SK-N-MC (cell line): ENCODE measurements at regions not wholly inside any gene's neighbourhood (a gene's known extent, or its start where the extent isn't known, plus 50 kb on each side); places are given as distances from the start of the nearest gene placed in this dataset.
A peak's percentile ranks its signal among the peaks of the same experiment; 100 is the strongest.
"Not testable (repeated sequence)": the region's sequence is repeated elsewhere in the genome, so short reads cannot be mapped to it uniquely, and the experiment has no call there.

Experiments
- DNase-seq: peaks from one replicate; pipeline ENCODE4 v3.0.0-alpha.2; 2011; ENCODE audit warnings: low read depth, low spot score
- H3K27ac ChIP-seq: fragments of 200-600 bp; sonication (generic); 2 replicates; pipeline ENCODE4 v1.5.1; 2016; ENCODE audit warnings: mixed run types
- H3K36me3 ChIP-seq: fragments of 200-600 bp; sonication (generic); 2 replicates; pipeline ENCODE4 v1.6.1; 2017; ENCODE audit warnings: antibody characterized with exemption, low read length, mixed read lengths; ENCODE audit not compliant: insufficient read depth
- H3K4me3 ChIP-seq: fragments of 200-600 bp; sonication (generic); 2 replicates; pipeline ENCODE4 v1.5.1; 2016
- H3K9ac ChIP-seq: fragments of 200-600 bp; sonication (generic); 2 replicates; pipeline ENCODE4 v1.8.0; 2017; ENCODE audit warnings: mixed run types, mixed read lengths; ENCODE audit not compliant: insufficient read length
- H3K9me3 ChIP-seq: fragments of 200-600 bp; sonication (generic); 2 replicates; pipeline ENCODE4 v1.6.1; 2017; ENCODE audit warnings: low read depth, mild to moderate bottlenecking, antibody characterized with exemption, low read length, moderate library complexity, mixed read lengths
- EZH2 ChIP-seq: fragments of 200-600 bp; sonication (generic); IDR thresholded peaks from one replicate; pipeline ENCODE4 v1.6.1; 2017; ENCODE audit warnings: antibody characterized with exemption
- FOXP2 ChIP-seq: optimal IDR thresholded peaks from 2 replicates; pipeline ENCODE3; 2011; ENCODE audit warnings: mild to moderate bottlenecking, moderate library complexity; ENCODE audit not compliant: insufficient read depth; ENCODE audit errors: extremely low read length, control extremely low read depth
- POLR2AphosphoS5 ChIP-seq: IDR thresholded peaks from 2 replicates; pipeline ENCODE4 v1.6.1; 2012; ENCODE audit warnings: mild to moderate bottlenecking, low read depth, low read length, borderline replicate concordance

DNA sequence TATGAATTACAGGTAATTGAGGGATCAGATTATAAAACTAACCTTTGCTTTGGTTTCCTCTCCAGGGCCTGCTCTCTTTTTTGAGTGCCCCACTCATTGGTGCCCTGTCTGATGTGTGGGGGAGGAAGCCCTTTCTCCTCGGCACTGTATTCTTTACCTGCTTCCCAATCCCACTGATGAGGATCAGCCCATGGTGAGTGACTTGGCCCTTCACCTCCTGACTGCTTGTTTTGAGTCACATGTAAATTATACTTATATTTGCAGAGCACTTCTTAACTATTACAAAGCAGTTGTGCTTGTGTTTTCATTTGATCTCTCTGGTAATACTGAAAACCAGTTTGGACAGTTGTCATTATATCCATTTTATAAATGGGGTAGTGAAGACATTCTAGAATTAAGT, 109.9 kb upstream of the NUTM2F start:
- H3K4me3 ChIP-seq, H3K9me3 ChIP-seq, DNase-seq, H3K9ac ChIP-seq, H3K27ac ChIP-seq: not testable (repeated sequence)
- peaks cover 19% of the 10 kb centered on the region; the same call in 1 of the 2 replicates for H3K36me3 ChIP-seq

DNA sequence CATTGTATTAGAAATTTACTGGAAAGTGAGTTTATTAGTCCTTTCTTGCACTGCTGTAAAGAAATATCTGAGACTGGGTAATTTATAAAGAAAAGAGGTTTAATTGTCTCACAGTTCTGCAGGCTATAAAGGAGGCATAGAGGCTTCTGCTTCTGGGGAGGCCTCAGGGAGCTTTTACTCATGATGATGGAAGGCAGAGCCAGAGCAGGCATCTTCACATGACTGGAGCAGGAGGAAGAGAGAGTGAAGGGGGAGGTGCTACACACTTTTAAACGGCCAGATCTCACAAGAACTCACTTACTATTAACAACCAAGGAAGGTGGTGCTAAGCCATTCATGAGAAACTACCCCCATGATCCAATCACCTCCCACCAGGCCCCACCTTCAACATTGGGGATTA, 112.7 kb upstream of the NUTM2F start:
- not testable (repeated sequence) for H3K9me3 ChIP-seq, H3K9ac ChIP-seq, DNase-seq

GRCh38 chr9:94441796-94442195, 113.1 kb upstream of the PCAT7 start:
- DNase-seq, result no peak
- TF ChIP-seq POLR2AphosphoS5 (no peak), EZH2 (no peak), FOXP2 (no peak)
- no peak overlapping the region for H3K9ac ChIP-seq
- H3K4me3 ChIP-seq, result no peak overlapping the region
- peaks cover 34% of the 10 kb centered on the region for H3K36me3 ChIP-seq
- H3K27ac ChIP-seq, result no peak overlapping the region
- H3K9me3 ChIP-seq, result no peaks in the 10 kb centered on the region

More for the DNA sequence above, 112.7 kb upstream of the NUTM2F start:
- H3K4me3 ChIP-seq, H3K27ac ChIP-seq: not testable (repeated sequence)
- peaks cover 28% of the 10 kb centered on the region for H3K36me3 ChIP-seq

GRCh38 chr9:94443032-94443722, 111.7 kb upstream of the PCAT7 start:
- no peaks in the 10 kb centered on the region for H3K9me3 ChIP-seq
- no peak overlapping the region for H3K9ac ChIP-seq
- peaks cover 45% of the 10 kb centered on the region for H3K36me3 ChIP-seq
- TF ChIP-seq FOXP2 (no peak), POLR2AphosphoS5 (no peak), EZH2 (no peak)
- no peak overlapping the region for H3K4me3 ChIP-seq
- no peak for DNase-seq
- no peak overlapping the region for H3K27ac ChIP-seq

- H3K9me3 ChIP-seq, result no peaks in the 10 kb centered on the region
- DNase-seq, result no peak
- no peak overlapping the region for H3K27ac ChIP-seq
- no peak overlapping the region for H3K9ac ChIP-seq
- TF ChIP-seq EZH2 (no peak), FOXP2 (no peak), POLR2AphosphoS5 (no peak)
- no peak overlapping the region for H3K4me3 ChIP-seq
- H3K36me3 ChIP-seq, result peaks cover 61% of the 10 kb centered on the region
These were observed 109.0 kb upstream of the PCAT7 start for GRCh38 chr9:94445863-94446262.

DNA sequence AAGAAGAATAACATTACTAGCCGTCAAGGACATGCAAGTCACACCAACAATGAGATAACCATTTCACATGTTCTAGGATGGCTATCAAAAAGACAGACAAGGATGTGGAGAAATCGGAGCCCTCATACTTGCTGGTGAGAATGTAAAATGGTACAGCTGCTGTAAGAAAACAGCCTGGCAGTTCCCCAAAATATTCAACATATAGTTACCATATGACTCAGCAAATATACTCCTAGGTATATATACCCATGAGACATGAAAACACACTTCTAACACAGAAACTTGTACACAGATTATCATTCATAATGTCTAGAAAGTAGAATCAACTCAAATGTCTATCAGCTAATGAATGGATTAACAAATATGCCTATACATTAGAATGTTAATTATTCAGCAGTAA, 105.4 kb upstream of the PCAT7 start:
- H3K36me3 ChIP-seq, result peaks cover 63% of the 10 kb centered on the region
- TF ChIP-seq POLR2AphosphoS5 (no peak), EZH2 (no peak), FOXP2 (no peak)
- peak overlapping the region; percentile 52; the same call in 1 of the 2 replicates for H3K27ac ChIP-seq
- no peak overlapping the region for H3K9ac ChIP-seq
- H3K4me3 ChIP-seq, result no peak overlapping the region
- H3K9me3 ChIP-seq, result no peaks in the 10 kb centered on the region
- no peak for DNase-seq

- Histone ChIP-seq H3K4me3 (no peak overlapping the region), H3K9ac (no peak overlapping the region), H3K36me3 (peaks cover 32% of the 10 kb centered on the region), H3K9me3 (no peaks in the 10 kb centered on the region), H3K27ac (no peak overlapping the region)
- DNase-seq, result no peak
- no peak for TF ChIP-seq EZH2
- TF ChIP-seq POLR2AphosphoS5, result no peak
- no peak for TF ChIP-seq FOXP2
These were observed 90.1 kb upstream of the PCAT7 start for GRCh38 chr9:94464790-94465189.

DNA sequence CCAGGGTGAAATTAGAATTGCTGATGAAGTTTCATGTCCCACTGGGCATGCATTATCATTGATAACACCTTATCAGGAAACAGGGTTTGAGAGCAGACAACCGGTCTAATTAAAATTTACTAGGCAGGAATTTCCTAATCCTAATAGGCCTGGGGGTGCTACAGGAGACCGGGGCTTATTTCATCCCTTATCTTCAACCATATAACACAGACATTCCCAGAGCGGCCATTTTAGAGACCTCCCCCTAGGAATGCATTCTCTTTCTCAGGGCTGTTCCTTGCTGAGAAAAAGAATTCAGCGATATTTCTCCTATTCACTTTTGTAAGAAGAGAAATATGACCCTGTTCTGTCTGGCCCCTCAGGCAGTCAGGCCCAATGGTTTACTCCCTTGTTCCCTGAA, 82.8 kb upstream of the PCAT7 start:
- H3K9ac ChIP-seq, H3K4me3 ChIP-seq, DNase-seq, H3K27ac ChIP-seq, H3K9me3 ChIP-seq, H3K36me3 ChIP-seq: not testable (repeated sequence)

DNA sequence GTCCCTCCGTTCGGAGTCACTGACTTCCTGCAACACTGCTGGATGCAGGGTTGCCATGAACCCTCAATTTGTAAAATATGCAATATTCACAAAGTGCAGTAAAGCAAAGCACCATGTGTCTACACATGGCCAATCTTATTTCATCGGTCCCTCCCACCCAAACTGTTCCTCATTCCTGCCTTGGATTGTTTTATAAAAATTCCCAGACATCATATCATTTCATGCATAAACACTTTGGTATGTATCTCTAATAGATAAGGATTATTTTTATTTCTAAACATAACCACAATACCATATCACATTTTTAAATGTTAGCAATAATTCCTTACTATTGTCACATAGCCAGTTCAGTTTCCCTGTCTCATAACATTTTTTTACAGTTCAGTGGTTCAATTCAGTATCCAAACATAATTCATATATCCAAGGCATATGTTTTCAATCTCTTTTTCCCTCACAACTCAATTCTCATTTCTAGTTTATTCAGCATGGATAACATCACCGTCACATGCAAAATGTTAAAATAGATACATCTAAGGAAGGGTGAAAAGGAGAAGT, 82.0 kb upstream of the PCAT7 start:
- no peak for DNase-seq
- Histone ChIP-seq H3K27ac (no peak overlapping the region), H3K9me3 (no peaks in the 10 kb centered on the region), H3K36me3 (no peaks in the 10 kb centered on the region), H3K4me3 (no peak overlapping the region), H3K9ac (no peak overlapping the region)
- TF ChIP-seq EZH2 (no peak), POLR2AphosphoS5 (no peak), FOXP2 (no peak)
